ENCODE measurements at regions not wholly inside any gene's neighbourhood (a gene's known extent, or its start where the extent isn't known, plus 50 kb on each side); places are given as distances from the start of the nearest gene placed in this dataset.

GRCh38 chr19:28667348-28667977 is 545.5 kb downstream of the UQCRFS1 start:
- TF ChIP-seq CREB1 (IDR thresholded peaks at IDR 0.05; ENCODE audit: low read depth) = no peak
- no peak for TF ChIP-seq MAX (IDR thresholded peaks at IDR 0.05)
- no peak for TF ChIP-seq ZBTB7A (IDR thresholded peaks at IDR 0.05; ENCODE audit: low read depth)
- no peak for TF ChIP-seq TEAD4 (IDR thresholded peaks at IDR 0.05)
- no peak for TF ChIP-seq TAF1 (IDR thresholded peaks at IDR 0.05; ENCODE audit: low read depth)
- no peak for TF ChIP-seq EP300 (IDR thresholded peaks at IDR 0.05; ENCODE audit: borderline replicate concordance)

GRCh38 chr19:28665748-28666147 is 547.2 kb downstream of the UQCRFS1 start:
- TF ChIP-seq EP300 (IDR thresholded peaks at IDR 0.05; ENCODE audit: borderline replicate concordance) = no peak
- TF ChIP-seq TCF12 (IDR thresholded peaks at IDR 0.05; ENCODE audit: low read depth) = no peak
- TF ChIP-seq NFIC (IDR thresholded peaks at IDR 0.05) = no peak
- TF ChIP-seq MAX (IDR thresholded peaks at IDR 0.05) = no peak

GRCh38 chr19:28656644-28657043 is 556.3 kb downstream of the UQCRFS1 start:
- TF ChIP-seq EP300 (IDR thresholded peaks at IDR 0.05; ENCODE audit: borderline replicate concordance) = no peak
- TF ChIP-seq EGR1 (IDR thresholded peaks at IDR 0.05) = no peak
- no peak for TF ChIP-seq ZBTB7A (IDR thresholded peaks at IDR 0.05; ENCODE audit: low read depth)
- TF ChIP-seq TCF12 (IDR thresholded peaks at IDR 0.05; ENCODE audit: low read depth) = no peak
- TF ChIP-seq FOXM1 (IDR thresholded peaks at IDR 0.05; ENCODE audit: borderline replicate concordance, low read depth) = no peak
- no peak for TF ChIP-seq TEAD4 (IDR thresholded peaks at IDR 0.05)
- TF ChIP-seq RAD21 (IDR thresholded peaks at IDR 0.05; ENCODE audit: low read depth) = no peak
- TF ChIP-seq TAF1 (IDR thresholded peaks at IDR 0.05; ENCODE audit: low read depth) = no peak
- TF ChIP-seq NFIC (IDR thresholded peaks at IDR 0.05) = no peak
- no peak for TF ChIP-seq USF1 (IDR thresholded peaks at IDR 0.05)
- TF ChIP-seq MAX (IDR thresholded peaks at IDR 0.05) = no peak
- TF ChIP-seq CREB1 (IDR thresholded peaks at IDR 0.05; ENCODE audit: low read depth) = no peak
- TF ChIP-seq YY1 (IDR thresholded peaks at IDR 0.05; ENCODE audit: low read depth) = no peak
- TF ChIP-seq REST (IDR thresholded peaks at IDR 0.05; ENCODE audit: low read depth) = no peak
- no peak for TF ChIP-seq CEBPB (IDR thresholded peaks at IDR 0.05)

- TF ChIP-seq CEBPB (IDR thresholded peaks at IDR 0.05) (no peak), MAX (IDR thresholded peaks at IDR 0.05) (no peak), EGR1 (IDR thresholded peaks at IDR 0.05) (no peak), NFIC (IDR thresholded peaks at IDR 0.05) (no peak), REST (IDR thresholded peaks at IDR 0.05; ENCODE audit: low read depth) (no peak), TAF1 (IDR thresholded peaks at IDR 0.05; ENCODE audit: low read depth) (no peak)
Observed at GRCh38 chr19:28655054-28655453, 557.9 kb downstream of the UQCRFS1 start.

GRCh38 chr19:28652765-28653164 is 560.2 kb downstream of the UQCRFS1 start:
- TF ChIP-seq YY1 (IDR thresholded peaks at IDR 0.05; ENCODE audit: low read depth) (no peak), REST (IDR thresholded peaks at IDR 0.05; ENCODE audit: low read depth) (no peak)

Measured in Ishikawa (cell line).